ENCODE measurements at regions not wholly inside any gene's neighbourhood (a gene's known extent, or its start where the extent isn't known, plus 50 kb on each side); places are given as distances from the start of the nearest gene placed in this dataset.

DNA sequence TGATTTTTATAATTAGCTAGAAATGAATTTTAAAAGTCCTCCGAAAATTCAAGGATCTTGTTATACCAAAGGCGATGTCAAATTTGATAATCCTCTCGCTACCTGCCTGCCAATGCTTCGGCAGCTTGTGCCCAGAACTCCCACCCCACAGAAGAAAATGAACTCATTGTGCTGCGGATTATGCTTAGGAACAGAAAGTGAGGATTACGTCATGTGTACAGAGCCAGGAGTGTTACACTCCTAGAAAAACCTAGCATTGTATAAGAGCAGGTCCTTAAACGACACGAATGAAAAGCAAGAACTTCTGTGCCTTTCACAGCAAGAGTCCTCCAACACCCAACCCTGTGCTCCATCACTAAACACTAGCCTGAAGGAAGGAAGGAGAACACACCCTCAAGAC, 168.3 kb downstream of the RNF152 start:
- Histone ChIP-seq H3K4me3 (ENCODE audit: low read depth in 1 of 2, low read length in 2 of 2) (no peak overlapping the region), H3K4me1 (ENCODE audit: insufficient read depth, low read length) (no peaks in the 10 kb centered on the region), H3K27me3 (ENCODE audit: insufficient read depth, low read length, poor library complexity) (no peaks in the 10 kb centered on the region), H3K36me3 (ENCODE audit: insufficient read depth, low read length) (no peaks in the 10 kb centered on the region), H3K27ac (ENCODE audit: low read length) (no peak overlapping the region), H4K20me1 (ENCODE audit: insufficient read depth, low read length) (no peaks in the 10 kb centered on the region), H3K4me2 (ENCODE audit: insufficient read depth, low read length) (no peak overlapping the region), H2AFZ (ENCODE audit: low read depth, low read length) (no peak overlapping the region), H3K9me3 (ENCODE audit: insufficient read depth, low read length, severe bottlenecking) (no peaks in the 10 kb centered on the region), H3K79me2 (ENCODE audit: insufficient read depth, low read length) (no peaks in the 10 kb centered on the region), H3K9ac (ENCODE audit: low read depth, low read length) (no peak overlapping the region)
- DNase-seq (no peak), ATAC-seq (ENCODE audit: insufficient read depth, low read depth) (no peak)
- no peak for TF ChIP-seq EZH2 (IDR thresholded peaks at IDR 0.05; ENCODE audit: borderline replicate concordance, low read depth, low read length, severe bottlenecking)
- TF ChIP-seq, protein P1, sequence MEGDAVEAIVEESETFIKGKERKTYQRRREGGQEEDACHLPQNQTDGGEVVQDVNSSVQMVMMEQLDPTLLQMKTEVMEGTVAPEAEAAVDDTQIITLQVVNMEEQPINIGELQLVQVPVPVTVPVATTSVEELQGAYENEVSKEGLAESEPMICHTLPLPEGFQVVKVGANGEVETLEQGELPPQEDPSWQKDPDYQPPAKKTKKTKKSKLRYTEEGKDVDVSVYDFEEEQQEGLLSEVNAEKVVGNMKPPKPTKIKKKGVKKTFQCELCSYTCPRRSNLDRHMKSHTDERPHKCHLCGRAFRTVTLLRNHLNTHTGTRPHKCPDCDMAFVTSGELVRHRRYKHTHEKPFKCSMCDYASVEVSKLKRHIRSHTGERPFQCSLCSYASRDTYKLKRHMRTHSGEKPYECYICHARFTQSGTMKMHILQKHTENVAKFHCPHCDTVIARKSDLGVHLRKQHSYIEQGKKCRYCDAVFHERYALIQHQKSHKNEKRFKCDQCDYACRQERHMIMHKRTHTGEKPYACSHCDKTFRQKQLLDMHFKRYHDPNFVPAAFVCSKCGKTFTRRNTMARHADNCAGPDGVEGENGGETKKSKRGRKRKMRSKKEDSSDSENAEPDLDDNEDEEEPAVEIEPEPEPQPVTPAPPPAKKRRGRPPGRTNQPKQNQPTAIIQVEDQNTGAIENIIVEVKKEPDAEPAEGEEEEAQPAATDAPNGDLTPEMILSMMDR (IDR thresholded peaks at IDR 0.05; ENCODE audit: borderline replicate concordance, extremely low read depth, low read length, poor library complexity, severe bottlenecking): no peak

DNA sequence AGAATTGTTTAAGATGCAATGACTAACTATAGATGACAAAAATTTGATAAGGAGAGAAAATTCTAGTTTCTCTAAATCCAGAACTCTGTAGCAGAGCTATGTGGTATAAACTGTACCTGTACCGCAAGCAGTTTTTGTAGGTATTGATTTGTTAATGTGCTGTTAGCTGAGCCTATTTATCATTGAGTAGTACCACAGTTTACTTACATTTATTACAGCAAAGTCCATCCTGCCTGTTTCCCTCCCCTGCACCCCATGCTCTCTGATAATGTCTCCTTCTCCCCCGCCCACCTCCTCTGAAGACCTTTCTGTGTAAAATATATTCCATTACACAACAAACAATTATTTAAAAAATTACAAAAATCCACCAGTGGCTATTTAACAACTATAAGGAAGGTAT, 170.6 kb downstream of the RNF152 start:
- ATAC-seq (ENCODE audit: insufficient read depth, low read depth): no peak

DNA sequence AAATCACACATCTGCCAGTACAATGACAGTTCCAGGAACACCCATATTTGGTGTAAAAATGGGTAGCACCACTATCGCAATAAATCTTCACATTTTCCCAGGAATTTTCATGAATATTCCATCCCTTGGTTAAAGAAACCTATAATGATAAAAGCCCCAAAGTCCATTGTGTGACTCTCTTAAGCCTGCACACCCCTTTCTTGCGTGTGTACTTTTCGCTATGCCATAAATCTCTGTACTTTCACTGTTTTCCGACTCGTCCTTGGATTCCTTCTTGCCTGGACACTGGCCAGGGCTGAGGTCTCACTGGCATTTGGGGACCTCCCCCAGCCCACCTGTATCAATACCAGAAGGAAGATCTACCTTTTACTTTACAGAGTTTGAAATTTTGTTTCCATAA, 172.3 kb downstream of the RNF152 start:
- no peaks in the 10 kb centered on the region for H3K79me2 ChIP-seq (ENCODE audit: insufficient read depth, low read length)
- no peaks in the 10 kb centered on the region for H3K27me3 ChIP-seq (ENCODE audit: insufficient read depth, low read length, poor library complexity)
- H3K4me2 ChIP-seq (ENCODE audit: insufficient read depth, low read length): no peak overlapping the region
- H3K9me3 ChIP-seq (ENCODE audit: insufficient read depth, low read length, severe bottlenecking): no peaks in the 10 kb centered on the region
- no peaks in the 10 kb centered on the region for H4K20me1 ChIP-seq (ENCODE audit: insufficient read depth, low read length)
- no peak for DNase-seq
- H3K9ac ChIP-seq (ENCODE audit: low read depth, low read length): no peak overlapping the region
- H3K4me3 ChIP-seq (ENCODE audit: low read depth in 1 of 2, low read length in 2 of 2): no peak overlapping the region
- H2AFZ ChIP-seq (ENCODE audit: low read depth, low read length): no peak overlapping the region
- no peak for TF ChIP-seq EZH2 (IDR thresholded peaks at IDR 0.05; ENCODE audit: borderline replicate concordance, low read depth, low read length, severe bottlenecking)
- TF ChIP-seq, protein P1 (IDR thresholded peaks at IDR 0.05; ENCODE audit: borderline replicate concordance, extremely low read depth, low read length, poor library complexity, severe bottlenecking): no peak
- no peaks in the 10 kb centered on the region for H3K36me3 ChIP-seq (ENCODE audit: insufficient read depth, low read length)
- ATAC-seq (ENCODE audit: insufficient read depth, low read depth): no peak
- H3K27ac ChIP-seq (ENCODE audit: low read length): no peak overlapping the region
- H3K4me1 ChIP-seq (ENCODE audit: insufficient read depth, low read length): no peaks in the 10 kb centered on the region

More for the DNA sequence above, 170.6 kb downstream of the RNF152 start:
- no peak overlapping the region for H3K9ac ChIP-seq (ENCODE audit: low read depth, low read length)
- H3K79me2 ChIP-seq (ENCODE audit: insufficient read depth, low read length): no peaks in the 10 kb centered on the region
- H2AFZ ChIP-seq (ENCODE audit: low read depth, low read length): no peak overlapping the region
- H3K4me1 ChIP-seq (ENCODE audit: insufficient read depth, low read length): no peaks in the 10 kb centered on the region
- no peaks in the 10 kb centered on the region for H4K20me1 ChIP-seq (ENCODE audit: insufficient read depth, low read length)
- no peak for DNase-seq
- no peaks in the 10 kb centered on the region for H3K9me3 ChIP-seq (ENCODE audit: insufficient read depth, low read length, severe bottlenecking)
- H3K4me2 ChIP-seq (ENCODE audit: insufficient read depth, low read length): no peak overlapping the region
- TF ChIP-seq, protein P1 (IDR thresholded peaks at IDR 0.05; ENCODE audit: borderline replicate concordance, extremely low read depth, low read length, poor library complexity, severe bottlenecking): no peak
- TF ChIP-seq EZH2 (IDR thresholded peaks at IDR 0.05; ENCODE audit: borderline replicate concordance, low read depth, low read length, severe bottlenecking): no peak
- no peak overlapping the region for H3K27ac ChIP-seq (ENCODE audit: low read length)
- H3K4me3 ChIP-seq (ENCODE audit: low read depth in 1 of 2, low read length in 2 of 2): no peak overlapping the region
- no peaks in the 10 kb centered on the region for H3K27me3 ChIP-seq (ENCODE audit: insufficient read depth, low read length, poor library complexity)
- H3K36me3 ChIP-seq (ENCODE audit: insufficient read depth, low read length): no peaks in the 10 kb centered on the region

DNA sequence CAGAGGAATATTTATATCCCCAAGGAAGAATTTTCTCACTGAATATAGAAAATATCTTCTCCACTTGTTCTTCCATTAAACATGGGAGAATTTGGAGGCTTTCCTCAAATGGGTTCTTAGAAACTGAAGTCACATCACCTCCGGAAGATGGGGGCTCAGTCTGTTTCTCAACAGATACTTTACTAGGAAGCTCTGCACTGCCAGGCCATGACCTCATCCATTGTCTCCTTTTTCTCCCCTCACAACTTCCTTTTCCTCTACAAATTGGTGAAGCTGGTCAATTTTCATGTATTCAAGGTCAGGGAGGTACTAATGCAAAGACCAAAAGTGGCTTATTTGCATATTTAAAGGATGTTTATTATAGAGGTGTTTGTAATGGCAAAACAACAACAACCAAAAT, 173.1 kb downstream of the RNF152 start:
- Histone ChIP-seq H4K20me1 (ENCODE audit: insufficient read depth, low read length) (no peaks in the 10 kb centered on the region), H3K79me2 (ENCODE audit: insufficient read depth, low read length) (no peaks in the 10 kb centered on the region), H3K9ac (ENCODE audit: low read depth, low read length) (no peak overlapping the region), H3K27ac (ENCODE audit: low read length) (no peak overlapping the region), H3K9me3 (ENCODE audit: insufficient read depth, low read length, severe bottlenecking) (no peaks in the 10 kb centered on the region), H3K4me3 (ENCODE audit: low read depth in 1 of 2, low read length in 2 of 2) (no peak overlapping the region), H2AFZ (ENCODE audit: low read depth, low read length) (no peak overlapping the region), H3K36me3 (ENCODE audit: insufficient read depth, low read length) (no peaks in the 10 kb centered on the region), H3K4me2 (ENCODE audit: insufficient read depth, low read length) (no peak overlapping the region), H3K4me1 (ENCODE audit: insufficient read depth, low read length) (peaks cover 3% of the 10 kb centered on the region; the same call in 1 of the 2 replicates), H3K27me3 (ENCODE audit: insufficient read depth, low read length, poor library complexity) (no peaks in the 10 kb centered on the region)
- TF ChIP-seq EZH2 (IDR thresholded peaks at IDR 0.05; ENCODE audit: borderline replicate concordance, low read depth, low read length, severe bottlenecking): no peak
- TF ChIP-seq, protein P1 (IDR thresholded peaks at IDR 0.05; ENCODE audit: borderline replicate concordance, extremely low read depth, low read length, poor library complexity, severe bottlenecking): no peak
- no peak for DNase-seq
- no peak for ATAC-seq (ENCODE audit: insufficient read depth, low read depth)

Measured in DND-41 (cell line).